Calu3 (cell line): ENCODE measurements at regions not wholly inside any gene's neighbourhood (a gene's known extent, or its start where the extent isn't known, plus 50 kb on each side); places are given as distances from the start of the nearest gene placed in this dataset.
A peak's percentile ranks its signal among the peaks of the same experiment; 100 is the strongest.

Experiments
- BruUV-seq: library from RNA; stranded (reverse); fragments of 400-500 nt; replicated peaks from 2 replicates; lab custom pipeline; 2021; lab: Mats Ljungman, UMichigan
- CTCF ChIA-PET: fragments of 300-600 bp; sonication (Branson Sonifier 250); formaldehyde crosslinking; loops from one replicate; lab custom pipeline; 2022; ENCODE audit warnings: antibody characterized with exemption; lab: Charles Lee
- DNase-seq: peaks from one replicate; pipeline ENCODE4 v3.0.0; 2022
- H3K27ac Mint-ChIP-seq: one replicate; pipeline ENCODE4 v1.8.0; 2022; ENCODE audit warnings: mixed read lengths; ENCODE audit not compliant: unreplicated experiment
- H3K27me3 Mint-ChIP-seq: one replicate; pipeline ENCODE4 v1.8.0; 2022; ENCODE audit warnings: mixed read lengths; ENCODE audit not compliant: unreplicated experiment
- H3K36me3 Mint-ChIP-seq: one replicate; pipeline ENCODE4 v1.8.0; 2022; ENCODE audit warnings: mild to moderate bottlenecking, moderate library complexity, mixed read lengths; ENCODE audit not compliant: insufficient read depth, unreplicated experiment
- H3K4me1 Mint-ChIP-seq: one replicate; pipeline ENCODE4 v1.8.0; 2022; ENCODE audit warnings: mild to moderate bottlenecking, low read depth, mixed read lengths; ENCODE audit not compliant: unreplicated experiment
- H3K4me3 Mint-ChIP-seq: one replicate; pipeline ENCODE4 v1.8.0; 2022; ENCODE audit warnings: mild to moderate bottlenecking, low read depth, moderate library complexity, mixed read lengths; ENCODE audit not compliant: unreplicated experiment
- H3K9me3 Mint-ChIP-seq: one replicate; pipeline ENCODE4 v1.8.0; 2022; ENCODE audit warnings: low read depth, mixed read lengths; ENCODE audit not compliant: unreplicated experiment
- CTCF ChIP-seq: fragments of 200-600 bp; IDR thresholded peaks from one replicate; pipeline ENCODE4 v1.8.0; 2022; ENCODE audit warnings: antibody characterized with exemption; ENCODE audit not compliant: unreplicated experiment
- intact Hi-C: fragments of 100-400 bp; cut with micrococcal nuclease; formaldehyde crosslinking; loops from one replicate; pipeline ENCODE4 v1.10.0; 2022; ENCODE audit not compliant: unreplicated experiment

- H3K36me3 Mint-ChIP-seq = peaks cover 5% of the 10 kb centered on the region
- H3K4me1 Mint-ChIP-seq = no peaks in the 10 kb centered on the region
- no peak overlapping the region for H3K4me3 Mint-ChIP-seq
- H3K27me3 Mint-ChIP-seq = no peaks in the 10 kb centered on the region
- no peak for TF ChIP-seq CTCF
- CTCF ChIA-PET = no interaction called here
- intact Hi-C loops = no loop called here
- H3K27ac Mint-ChIP-seq = no peak overlapping the region
- DNase-seq = no peak
- no peaks in the 10 kb centered on the region for H3K9me3 Mint-ChIP-seq
- BruUV-seq = no TSS peak
Measured at GRCh38 chr7:119522698-119523097, 750.3 kb upstream of the KCND2 start.

GRCh38 chr7:119545118-119545517, 727.9 kb upstream of the KCND2 start:
- Mint-ChIP-seq H3K27ac (peak overlapping the region; percentile 56), H3K36me3 (no peaks in the 10 kb centered on the region), H3K4me1 (peaks cover 31% of the 10 kb centered on the region), H3K4me3 (no peak overlapping the region), H3K27me3 (peaks cover 19% of the 10 kb centered on the region), H3K9me3 (peaks cover 4% of the 10 kb centered on the region)
- intact Hi-C loops = loop anchor here (5.0 kb wide), 2 partner anchors 273 to 288 kb away; no protein-coding TSS in a partner anchor
- CTCF ChIA-PET = interaction anchor here (0.9 to 1.8 kb wide), 3 partner anchors 9 to 20 kb away, joined by 4 to 7 read pairs (median 6); no protein-coding TSS in a partner anchor
- BruUV-seq = no TSS peak
- TF ChIP-seq CTCF = no peak
- DNase-seq = no peak

- CTCF ChIA-PET = no interaction called here
- no peaks in the 10 kb centered on the region for H3K9me3 Mint-ChIP-seq
- H3K36me3 Mint-ChIP-seq = no peaks in the 10 kb centered on the region
- H3K4me1 Mint-ChIP-seq = peaks cover 10% of the 10 kb centered on the region
- no peak for TF ChIP-seq CTCF
- no peak overlapping the region for H3K4me3 Mint-ChIP-seq
- BruUV-seq = no TSS peak
- intact Hi-C loops = no loop called here
- no peaks in the 10 kb centered on the region for H3K27me3 Mint-ChIP-seq
- H3K27ac Mint-ChIP-seq = no peak overlapping the region
- DNase-seq = no peak
Measured at GRCh38 chr7:119555788-119556187, 717.2 kb upstream of the KCND2 start.

- BruUV-seq = no TSS peak
- peaks cover 9% of the 10 kb centered on the region for H3K4me1 Mint-ChIP-seq
- no peak for TF ChIP-seq CTCF
- H3K36me3 Mint-ChIP-seq = no peaks in the 10 kb centered on the region
- H3K9me3 Mint-ChIP-seq = no peaks in the 10 kb centered on the region
- no peaks in the 10 kb centered on the region for H3K27me3 Mint-ChIP-seq
- H3K4me3 Mint-ChIP-seq = no peak overlapping the region
- DNase-seq = no peak
- intact Hi-C loops = no loop called here
- no peak overlapping the region for H3K27ac Mint-ChIP-seq
- CTCF ChIA-PET = no interaction called here
Measured at GRCh38 chr7:119556436-119556835, 716.5 kb upstream of the KCND2 start.
